ENCODE measurements at regions not wholly inside any gene's neighbourhood (a gene's known extent, or its start where the extent isn't known, plus 50 kb on each side); places are given as distances from the start of the nearest gene placed in this dataset.

GRCh38 chr6:51322505-51322904, 503.8 kb downstream of the TFAP2B start:
- Histone ChIP-seq H3K4me1 (no peaks in the 10 kb centered on the region), H3K27me3 (no peaks in the 10 kb centered on the region)

GRCh38 chr6:51323056-51323455, 504.4 kb downstream of the TFAP2B start:
- no peaks in the 10 kb centered on the region for H3K9me3 ChIP-seq (replicated peaks)
- no peak overlapping the region for H3K27ac ChIP-seq
- DNase-seq: no peak
- H3K27me3 ChIP-seq: no peaks in the 10 kb centered on the region
- H3K4me1 ChIP-seq: no peaks in the 10 kb centered on the region
- H3K4me3 ChIP-seq: no peak overlapping the region
- no peaks in the 10 kb centered on the region for H3K36me3 ChIP-seq

More at GRCh38 chr6:51322505-51322904, 503.8 kb downstream of the TFAP2B start:
- Histone ChIP-seq H3K27ac (no peak overlapping the region), H3K36me3 (no peaks in the 10 kb centered on the region), H3K9me3 (replicated peaks) (no peaks in the 10 kb centered on the region), H3K4me3 (no peak overlapping the region)
- no peak for DNase-seq

- no peak for DNase-seq
- Histone ChIP-seq H3K4me1 (no peaks in the 10 kb centered on the region), H3K27me3 (no peaks in the 10 kb centered on the region), H3K27ac (no peak overlapping the region), H3K9me3 (replicated peaks) (no peaks in the 10 kb centered on the region), H3K4me3 (no peak overlapping the region), H3K36me3 (no peaks in the 10 kb centered on the region)
Measured at GRCh38 chr6:51330971-51331370, 512.3 kb downstream of the TFAP2B start.

GRCh38 chr6:51335543-51335942, 516.9 kb downstream of the TFAP2B start:
- no peak for DNase-seq
- Histone ChIP-seq H3K27ac (no peak overlapping the region), H3K27me3 (no peaks in the 10 kb centered on the region), H3K4me1 (peaks cover 12% of the 10 kb centered on the region), H3K36me3 (no peaks in the 10 kb centered on the region), H3K4me3 (no peak overlapping the region), H3K9me3 (replicated peaks) (no peaks in the 10 kb centered on the region)

GRCh38 chr6:51336185-51336584, 517.5 kb downstream of the TFAP2B start:
- Histone ChIP-seq H3K36me3 (no peaks in the 10 kb centered on the region), H3K4me1 (peaks cover 12% of the 10 kb centered on the region), H3K4me3 (no peak overlapping the region), H3K27ac (no peak overlapping the region), H3K27me3 (no peaks in the 10 kb centered on the region), H3K9me3 (replicated peaks) (no peaks in the 10 kb centered on the region)
- no peak for DNase-seq

- H3K4me3 ChIP-seq: no peak overlapping the region
- no peaks in the 10 kb centered on the region for H3K27me3 ChIP-seq
- H3K9me3 ChIP-seq (replicated peaks): no peaks in the 10 kb centered on the region
- H3K36me3 ChIP-seq: no peaks in the 10 kb centered on the region
- H3K27ac ChIP-seq: no peak overlapping the region
- peaks cover 12% of the 10 kb centered on the region for H3K4me1 ChIP-seq
- DNase-seq: no peak
Measured at GRCh38 chr6:51337277-51337676, 518.6 kb downstream of the TFAP2B start.

GRCh38 chr6:51339108-51339507, 520.4 kb downstream of the TFAP2B start:
- no peak overlapping the region for H3K27ac ChIP-seq
- no peak for DNase-seq
- H3K4me1 ChIP-seq: peaks cover 12% of the 10 kb centered on the region
- no peaks in the 10 kb centered on the region for H3K36me3 ChIP-seq
- H3K27me3 ChIP-seq: no peaks in the 10 kb centered on the region
- H3K4me3 ChIP-seq: no peak overlapping the region
- no peaks in the 10 kb centered on the region for H3K9me3 ChIP-seq (replicated peaks)

GRCh38 chr6:51339728-51340127, 521.1 kb downstream of the TFAP2B start:
- no peak for DNase-seq

GRCh38 chr6:51342393-51342792, 523.7 kb downstream of the TFAP2B start:
- Histone ChIP-seq H3K27me3 (no peaks in the 10 kb centered on the region), H3K4me3 (no peak overlapping the region), H3K9me3 (replicated peaks) (no peaks in the 10 kb centered on the region), H3K27ac (no peak overlapping the region), H3K4me1 (no peaks in the 10 kb centered on the region; the same call in none of the 2 replicates), H3K36me3 (no peaks in the 10 kb centered on the region)
- DNase-seq: no peak

More at GRCh38 chr6:51339728-51340127, 521.1 kb downstream of the TFAP2B start:
- Histone ChIP-seq H3K27ac (no peak overlapping the region), H3K4me1 (peaks cover 12% of the 10 kb centered on the region), H3K27me3 (no peaks in the 10 kb centered on the region), H3K9me3 (replicated peaks) (no peaks in the 10 kb centered on the region), H3K4me3 (no peak overlapping the region), H3K36me3 (no peaks in the 10 kb centered on the region)

GRCh38 chr6:51349857-51350256, 531.2 kb downstream of the TFAP2B start:
- Histone ChIP-seq H3K9me3 (replicated peaks) (no peaks in the 10 kb centered on the region; the same call in 1 of the 2 replicates), H3K36me3 (no peaks in the 10 kb centered on the region), H3K4me1 (no peaks in the 10 kb centered on the region), H3K27ac (peak overlapping the region; percentile 22), H3K4me3 (no peak overlapping the region), H3K27me3 (no peaks in the 10 kb centered on the region)
- peak; percentile 75 to 86 for DNase-seq

GRCh38 chr6:51350308-51350904, 531.7 kb downstream of the TFAP2B start:
- peak in 1 of 2 experiments; percentile 53 for DNase-seq
- H3K27me3 ChIP-seq: no peaks in the 10 kb centered on the region

GRCh38 chr6:51352506-51353029, 533.9 kb downstream of the TFAP2B start:
- Histone ChIP-seq H3K4me1 (no peaks in the 10 kb centered on the region), H3K4me3 (no peak overlapping the region), H3K27me3 (no peaks in the 10 kb centered on the region), H3K27ac (no peak overlapping the region), H3K9me3 (replicated peaks) (no peaks in the 10 kb centered on the region; the same call in 1 of the 2 replicates), H3K36me3 (no peaks in the 10 kb centered on the region)
- DNase-seq: no peak

More at GRCh38 chr6:51350308-51350904, 531.7 kb downstream of the TFAP2B start:
- H3K4me1 ChIP-seq: no peaks in the 10 kb centered on the region
- H3K4me3 ChIP-seq: no peak overlapping the region
- H3K36me3 ChIP-seq: no peaks in the 10 kb centered on the region
- no peaks in the 10 kb centered on the region; the same call in 1 of the 2 replicates for H3K9me3 ChIP-seq (replicated peaks)
- peak overlapping the region; percentile 22 for H3K27ac ChIP-seq

GRCh38 chr6:51360287-51360686, 541.6 kb downstream of the TFAP2B start:
- H3K9me3 ChIP-seq (replicated peaks): no peaks in the 10 kb centered on the region; the same call in 1 of the 2 replicates
- H3K27ac ChIP-seq: no peak overlapping the region
- H3K36me3 ChIP-seq: no peaks in the 10 kb centered on the region
- no peaks in the 10 kb centered on the region for H3K27me3 ChIP-seq
- H3K4me1 ChIP-seq: no peaks in the 10 kb centered on the region
- no peak overlapping the region for H3K4me3 ChIP-seq
- DNase-seq: no peak

GRCh38 chr6:51365566-51365965, 546.9 kb downstream of the TFAP2B start:
- Histone ChIP-seq H3K27ac (no peak overlapping the region), H3K27me3 (no peaks in the 10 kb centered on the region), H3K4me1 (no peaks in the 10 kb centered on the region), H3K36me3 (no peaks in the 10 kb centered on the region), H3K9me3 (replicated peaks) (no peaks in the 10 kb centered on the region), H3K4me3 (no peak overlapping the region)
- no peak for DNase-seq

- Histone ChIP-seq H3K9me3 (replicated peaks) (no peaks in the 10 kb centered on the region), H3K27ac (no peak overlapping the region), H3K36me3 (no peaks in the 10 kb centered on the region), H3K4me1 (peaks cover 7% of the 10 kb centered on the region), H3K4me3 (no peak overlapping the region), H3K27me3 (no peaks in the 10 kb centered on the region)
- DNase-seq: no peak
Measured at GRCh38 chr6:51369485-51369884, 550.8 kb downstream of the TFAP2B start.

GRCh38 chr6:51382847-51383246, 564.2 kb downstream of the TFAP2B start:
- Histone ChIP-seq H3K27ac (no peak overlapping the region), H3K4me3 (no peak overlapping the region), H3K9me3 (replicated peaks) (no peaks in the 10 kb centered on the region), H3K4me1 (no peaks in the 10 kb centered on the region), H3K36me3 (no peaks in the 10 kb centered on the region), H3K27me3 (no peaks in the 10 kb centered on the region)
- no peak for DNase-seq
